ENCODE measurements at regions not wholly inside any gene's neighbourhood (a gene's known extent, or its start where the extent isn't known, plus 50 kb on each side); places are given as distances from the start of the nearest gene placed in this dataset.

DNA sequence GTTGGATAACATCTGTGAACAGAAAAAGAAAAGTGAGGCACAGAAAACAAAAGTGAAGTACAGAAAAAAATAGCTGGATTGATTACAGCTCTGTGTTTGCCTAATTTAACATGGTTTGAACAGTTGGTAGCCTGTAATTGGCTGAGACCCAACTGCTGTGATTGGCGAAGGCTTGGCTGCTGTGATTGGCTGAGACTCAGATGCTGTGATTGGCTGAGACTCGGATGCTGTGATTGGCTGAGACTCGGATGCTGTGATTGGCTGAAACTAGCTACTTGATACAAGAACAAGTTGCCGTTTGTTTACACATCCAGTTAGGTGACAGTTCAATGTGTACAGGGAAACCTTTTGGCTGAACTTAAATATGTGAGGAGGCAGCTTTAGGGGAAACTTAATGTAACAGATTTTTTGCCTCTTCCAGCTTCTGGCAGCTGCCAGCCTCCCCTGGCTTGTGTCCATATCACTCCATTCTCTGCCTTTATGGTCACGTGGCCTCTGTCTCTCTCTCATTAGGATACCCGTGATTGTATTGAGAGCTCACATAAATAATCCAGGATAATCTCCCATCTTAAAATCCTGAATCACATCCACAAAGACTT is 223.4 kb upstream of the FOXA2 start:
- in situ Hi-C loops (cut with MboI; ENCODE audit: low pct_unique_long_range_greater_than_20kb, low sequenced_read_pairs, unreplicated experiment), result no loop called here

DNA sequence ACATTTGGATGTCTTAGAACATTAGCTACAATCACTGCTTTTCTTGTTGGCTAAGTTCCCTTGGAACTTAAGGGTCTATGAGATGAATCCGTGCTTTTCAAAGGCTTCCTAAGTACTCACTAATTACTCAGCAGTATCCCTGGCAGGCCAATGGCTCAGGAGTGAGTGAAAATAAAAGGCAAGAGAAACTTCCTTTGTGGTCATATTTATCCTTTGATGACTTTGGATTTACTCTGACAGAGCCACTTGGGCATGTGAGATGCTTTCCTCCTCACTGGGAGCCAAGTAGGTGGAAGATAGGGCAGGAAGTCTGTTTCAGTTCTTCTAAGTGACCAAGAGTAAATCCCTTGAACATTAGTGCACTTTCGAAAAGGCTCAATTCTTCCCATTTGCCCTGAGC is 224.3 kb upstream of the FOXA2 start:
- DNase-seq (ENCODE audit: low spot score), result no peak

More for the DNA sequence above, 223.4 kb upstream of the FOXA2 start:
- no peak for DNase-seq (ENCODE audit: low spot score)
- TF ChIP-seq, protein P1, sequence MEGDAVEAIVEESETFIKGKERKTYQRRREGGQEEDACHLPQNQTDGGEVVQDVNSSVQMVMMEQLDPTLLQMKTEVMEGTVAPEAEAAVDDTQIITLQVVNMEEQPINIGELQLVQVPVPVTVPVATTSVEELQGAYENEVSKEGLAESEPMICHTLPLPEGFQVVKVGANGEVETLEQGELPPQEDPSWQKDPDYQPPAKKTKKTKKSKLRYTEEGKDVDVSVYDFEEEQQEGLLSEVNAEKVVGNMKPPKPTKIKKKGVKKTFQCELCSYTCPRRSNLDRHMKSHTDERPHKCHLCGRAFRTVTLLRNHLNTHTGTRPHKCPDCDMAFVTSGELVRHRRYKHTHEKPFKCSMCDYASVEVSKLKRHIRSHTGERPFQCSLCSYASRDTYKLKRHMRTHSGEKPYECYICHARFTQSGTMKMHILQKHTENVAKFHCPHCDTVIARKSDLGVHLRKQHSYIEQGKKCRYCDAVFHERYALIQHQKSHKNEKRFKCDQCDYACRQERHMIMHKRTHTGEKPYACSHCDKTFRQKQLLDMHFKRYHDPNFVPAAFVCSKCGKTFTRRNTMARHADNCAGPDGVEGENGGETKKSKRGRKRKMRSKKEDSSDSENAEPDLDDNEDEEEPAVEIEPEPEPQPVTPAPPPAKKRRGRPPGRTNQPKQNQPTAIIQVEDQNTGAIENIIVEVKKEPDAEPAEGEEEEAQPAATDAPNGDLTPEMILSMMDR (IDR thresholded peaks at IDR 0.05; ENCODE audit: extremely low read depth, insufficient read depth, missing control alignments), result no peak

DNA sequence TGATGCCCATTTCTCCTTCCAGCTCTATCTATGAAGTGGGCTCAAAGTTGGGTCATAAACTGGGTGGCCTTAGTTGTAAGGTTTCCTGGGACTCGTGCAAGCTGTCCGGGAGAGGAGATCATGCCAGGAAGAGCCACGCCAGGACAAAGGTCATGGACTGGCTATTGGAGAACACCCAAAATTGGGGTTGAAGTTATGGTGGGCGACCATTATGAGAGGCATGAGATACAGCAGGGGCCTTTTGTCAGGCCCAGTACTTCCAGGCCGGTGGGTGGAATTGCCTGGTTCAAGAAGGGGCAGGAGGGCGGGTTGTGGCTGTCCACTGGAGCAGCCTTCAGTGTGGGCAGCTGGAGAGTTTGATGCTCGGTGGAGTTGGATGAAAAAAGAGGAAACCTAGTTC is 225.1 kb upstream of the SSTR4 start:
- TF ChIP-seq, protein P1 (IDR thresholded peaks at IDR 0.05; ENCODE audit: extremely low read depth, insufficient read depth, missing control alignments), result no peak
- DNase-seq (ENCODE audit: low spot score), result no peak
- in situ Hi-C loops (cut with MboI; ENCODE audit: low pct_unique_long_range_greater_than_20kb, low sequenced_read_pairs, unreplicated experiment), result no loop called here

More for the DNA sequence above, 224.3 kb upstream of the FOXA2 start:
- in situ Hi-C loops (cut with MboI; ENCODE audit: low pct_unique_long_range_greater_than_20kb, low sequenced_read_pairs, unreplicated experiment), result no loop called here
- TF ChIP-seq, protein P1 (IDR thresholded peaks at IDR 0.05; ENCODE audit: extremely low read depth, insufficient read depth, missing control alignments), result no peak

DNA sequence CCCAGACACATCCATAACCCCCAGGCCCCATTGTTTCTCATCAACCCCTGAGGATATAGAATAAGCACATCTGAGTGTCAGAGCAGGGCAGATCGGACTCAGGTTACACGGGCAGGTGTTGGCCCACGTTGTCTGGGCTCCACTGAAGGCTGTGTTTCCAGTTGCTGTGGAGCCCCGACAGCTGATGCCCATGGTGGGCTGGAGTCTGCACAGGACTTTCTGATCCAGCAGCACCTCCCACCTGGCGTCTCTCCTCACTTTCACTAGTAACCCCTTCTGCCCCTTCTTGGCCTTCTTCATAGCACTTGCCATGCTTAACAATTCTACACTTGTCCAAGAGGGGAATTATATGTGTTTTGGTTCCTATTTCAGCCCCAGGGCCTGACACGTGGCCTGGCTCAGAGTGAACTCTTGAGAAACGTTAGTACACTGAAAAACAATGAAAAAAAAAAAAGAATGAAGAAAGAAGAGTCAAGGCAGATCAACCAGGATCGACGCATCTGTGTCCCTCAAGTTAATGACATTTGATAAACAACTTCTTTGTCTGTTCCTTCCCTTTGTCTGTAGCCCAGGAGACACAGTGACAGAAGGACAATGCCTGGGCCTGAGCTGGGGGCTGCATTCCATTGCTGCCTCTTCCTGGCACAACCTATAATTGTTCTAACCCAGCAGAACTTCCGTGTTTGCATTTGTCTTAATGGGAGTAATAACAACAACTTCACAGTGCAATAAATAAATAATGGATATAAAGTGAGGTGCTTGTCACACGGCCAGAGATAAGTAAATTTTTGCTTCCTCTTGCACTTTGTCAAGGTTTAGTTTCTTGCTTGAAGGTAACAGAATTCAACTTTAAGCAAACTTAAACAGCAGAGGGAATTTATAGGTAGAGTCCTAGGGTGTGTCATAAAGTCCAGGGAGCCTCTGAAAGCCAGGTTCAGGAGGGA is 224.2 kb upstream of the SSTR4 start:
- TF ChIP-seq, protein P1 (IDR thresholded peaks at IDR 0.05; ENCODE audit: extremely low read depth, insufficient read depth, missing control alignments), result no peak
- in situ Hi-C loops (cut with MboI; ENCODE audit: low pct_unique_long_range_greater_than_20kb, low sequenced_read_pairs, unreplicated experiment), result no loop called here
- DNase-seq (ENCODE audit: low spot score), result no peak

DNA sequence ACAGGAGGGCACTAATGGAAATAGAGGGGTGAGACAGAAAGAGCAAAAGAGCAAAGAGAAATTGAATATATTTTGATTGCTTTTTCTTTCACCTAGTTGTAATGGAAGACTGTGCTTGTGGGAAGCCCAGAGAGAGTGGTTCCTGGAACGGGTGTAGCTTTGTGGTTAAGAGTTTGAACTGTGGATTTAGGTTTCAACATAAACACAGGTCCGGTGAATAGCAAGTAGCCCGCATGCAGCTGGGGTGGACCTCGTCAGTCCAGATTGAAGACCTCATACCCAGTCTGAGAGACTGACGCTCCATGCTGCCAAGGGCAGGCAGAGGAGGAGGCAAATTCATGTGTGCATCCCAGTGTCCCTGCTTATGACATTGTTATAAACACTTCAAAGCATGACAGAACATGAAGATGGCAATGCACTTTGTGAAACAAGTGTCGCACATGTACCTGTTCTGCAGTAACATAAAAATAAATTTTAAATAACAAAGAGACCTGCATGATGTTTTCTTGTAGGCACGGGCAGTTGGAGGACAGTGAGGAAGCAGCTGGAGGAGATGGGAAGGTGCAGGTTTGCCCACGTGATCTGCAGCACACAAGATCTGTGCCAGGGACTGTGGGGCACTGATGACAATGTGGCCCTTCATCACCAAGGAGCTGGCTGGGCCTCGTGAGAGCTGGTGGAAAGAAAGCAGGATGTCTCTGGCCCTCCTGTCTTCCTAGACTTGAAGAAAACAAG is 220.5 kb upstream of the SSTR4 start:
- TF ChIP-seq, protein P1 (IDR thresholded peaks at IDR 0.05; ENCODE audit: extremely low read depth, insufficient read depth, missing control alignments), result no peak
- no peak for DNase-seq (ENCODE audit: low spot score)
- in situ Hi-C loops (cut with MboI; ENCODE audit: low pct_unique_long_range_greater_than_20kb, low sequenced_read_pairs, unreplicated experiment), result no loop called here

DNA sequence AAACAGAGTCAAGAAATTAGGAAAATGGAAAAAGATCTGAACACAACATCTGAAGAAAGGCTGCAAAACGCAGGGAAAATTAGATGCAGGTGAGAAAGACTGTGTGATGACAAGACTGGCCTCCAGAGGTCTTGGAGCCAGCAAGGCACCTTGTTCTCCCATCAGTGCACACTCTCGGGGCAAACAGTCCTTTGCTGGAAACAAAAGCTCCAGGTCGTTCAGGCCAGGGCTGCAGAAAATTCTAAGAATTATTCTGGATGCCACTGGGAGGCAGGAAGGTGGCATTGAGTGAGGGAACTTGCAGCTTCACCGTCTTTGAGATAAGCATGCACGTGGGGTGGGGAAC is 219.9 kb upstream of the SSTR4 start:
- in situ Hi-C loops (cut with MboI; ENCODE audit: low pct_unique_long_range_greater_than_20kb, low sequenced_read_pairs, unreplicated experiment), result no loop called here
- TF ChIP-seq, protein P1 (IDR thresholded peaks at IDR 0.05; ENCODE audit: extremely low read depth, insufficient read depth, missing control alignments), result no peak
- DNase-seq (ENCODE audit: low spot score), result no peak

All from GM13977 (cell line).